H1 (cell line): ENCODE measurements at regions not wholly inside any gene's neighbourhood (a gene's known extent, or its start where the extent isn't known, plus 50 kb on each side); places are given as distances from the start of the nearest gene placed in this dataset.
A peak's percentile ranks its signal among the peaks of the same experiment; 100 is the strongest.

Experiments
- CHD7 ChIP-seq: fragments of 300-600 bp; sonication (generic); IDR thresholded peaks from 2 replicates; pipeline ENCODE4 v1.7.1; 2012; ENCODE audit warnings: low read length, moderate library complexity, mild to moderate bottlenecking, inconsistent platforms; ENCODE audit not compliant: insufficient replicate concordance
- GTF2F1 ChIP-seq: IDR thresholded peaks from 2 replicates; pipeline ENCODE4 v1.6.1; 2012; ENCODE audit warnings: low read depth, low read length, improper control_type of control experiment, borderline replicate concordance
- HDAC2 ChIP-seq, 2 experiments: fragments of 300-600 bp in 1 of 2; sonication (generic) in 1 of 2; IDR thresholded peaks; 2 replicates each; pipeline ENCODE4 v1.6.1; 2011 to 2012; ENCODE audit warnings: low read depth in 2 of 2, low read length in 2 of 2, mild to moderate bottlenecking in 2 of 2, moderate library complexity in 2 of 2, borderline replicate concordance in 1 of 2, inconsistent platforms in 1 of 2
- HDAC6 ChIP-seq: IDR thresholded peaks from one replicate; pipeline ENCODE4 v1.7.1; 2012; ENCODE audit warnings: low read depth, mild to moderate bottlenecking, inconsistent platforms, low read length, moderate library complexity
- SIN3A ChIP-seq, 2 experiments: IDR thresholded peaks in 1 of 2; conservative IDR thresholded peaks in 1 of 2; 2 replicates each; pipeline ENCODE4 v1.6.1; 2011 to 2012; ENCODE audit warnings: low read length in 2 of 2, improper control_type of control experiment in 1 of 2, low read depth in 1 of 2, mild to moderate bottlenecking in 1 of 2
- SP1 ChIP-seq: IDR thresholded peaks from 2 replicates; pipeline ENCODE4 v1.6.1; 2011; ENCODE audit warnings: low read depth, low read length
- YY1 ChIP-seq: IDR thresholded peaks from 2 replicates; pipeline ENCODE4 v1.6.1; 2011; ENCODE audit warnings: low read depth, mild to moderate bottlenecking, low read length
- TF ChIP-seq, protein P1 (sequence below): IDR thresholded peaks from 2 replicates; pipeline ENCODE4 v1.6.1; 2012; ENCODE audit warnings: low read length, inconsistent platforms

DNA sequence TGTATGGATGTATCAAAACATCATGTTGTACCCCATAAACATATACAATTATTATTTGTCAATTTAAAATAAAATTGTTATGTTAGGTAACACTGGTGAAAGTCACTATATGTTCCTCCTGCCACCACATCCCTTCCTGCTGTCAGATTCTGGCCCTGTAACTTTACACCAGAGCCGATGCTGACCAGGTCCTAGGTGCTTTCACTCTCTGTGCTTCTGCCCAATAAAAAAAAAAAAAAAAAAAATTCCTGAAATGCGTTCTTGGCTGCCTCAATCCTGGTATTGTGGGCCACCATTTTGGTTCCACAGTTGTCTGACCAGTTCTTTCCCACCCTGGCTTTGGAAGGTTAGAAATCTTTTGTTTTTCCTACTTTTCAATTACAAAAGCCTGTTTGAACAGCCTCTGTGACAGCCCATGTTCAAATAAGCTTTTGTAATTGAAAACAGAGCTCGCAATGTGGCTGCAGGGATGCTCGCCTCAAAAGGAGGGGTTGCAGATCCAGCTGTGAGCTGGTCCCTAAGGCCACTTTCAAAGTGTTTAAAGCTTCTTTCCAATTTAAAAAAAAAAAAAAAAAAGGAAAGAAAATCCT, 831.0 kb upstream of the EEF2KMT start (continued):
- TF ChIP-seq CHD7: peak; percentile 78
- 0 out of 4 replicates have a peak, but pooled peaks of 1 of the 2 experiments have one; percentile 32 for TF ChIP-seq SIN3A (conservative IDR thresholded peaks at IDR 0.05 in 1 of 2, IDR thresholded peaks at IDR 0.05 in 1 of 2; ENCODE audit: low read depth in 1 of 2, low read length in 2 of 2)
- TF ChIP-seq SP1: 0 out of 2 replicates have a peak, but pooled peaks have one; percentile 57
- TF ChIP-seq YY1: peak; percentile 93
- no peak for TF ChIP-seq GTF2F1
- 0 out of 4 replicates have a peak, but pooled peaks of 1 of the 2 experiments have one; percentile 22 for TF ChIP-seq HDAC2 (IDR thresholded peaks at IDR 0.05; ENCODE audit: borderline replicate concordance in 1 of 2, low read depth in 2 of 2, low read length in 2 of 2)
- TF ChIP-seq, protein P1, sequence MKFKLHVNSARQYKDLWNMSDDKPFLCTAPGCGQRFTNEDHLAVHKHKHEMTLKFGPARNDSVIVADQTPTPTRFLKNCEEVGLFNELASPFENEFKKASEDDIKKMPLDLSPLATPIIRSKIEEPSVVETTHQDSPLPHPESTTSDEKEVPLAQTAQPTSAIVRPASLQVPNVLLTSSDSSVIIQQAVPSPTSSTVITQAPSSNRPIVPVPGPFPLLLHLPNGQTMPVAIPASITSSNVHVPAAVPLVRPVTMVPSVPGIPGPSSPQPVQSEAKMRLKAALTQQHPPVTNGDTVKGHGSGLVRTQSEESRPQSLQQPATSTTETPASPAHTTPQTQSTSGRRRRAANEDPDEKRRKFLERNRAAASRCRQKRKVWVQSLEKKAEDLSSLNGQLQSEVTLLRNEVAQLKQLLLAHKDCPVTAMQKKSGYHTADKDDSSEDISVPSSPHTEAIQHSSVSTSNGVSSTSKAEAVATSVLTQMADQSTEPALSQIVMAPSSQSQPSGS: peak; percentile 56; the same call in 1 of the 2 replicates
- no peak for TF ChIP-seq HDAC6
